ENCODE measurements at regions not wholly inside any gene's neighbourhood (a gene's known extent, or its start where the extent isn't known, plus 50 kb on each side); places are given as distances from the start of the nearest gene placed in this dataset.

- TF ChIP-seq CTCF (IDR thresholded peaks at IDR 0.05; ENCODE audit: insufficient read depth, low read length, poor library complexity, severe bottlenecking) (no peak), EZH2phosphoT487 (conservative IDR thresholded peaks at IDR 0.05; ENCODE audit: low read length) (no peak)
These were observed 382.2 kb downstream of the CCER1 start for GRCh38 chr12:90572778-90573177.
